D341Med (cell line): ENCODE measurements at regions not wholly inside any gene's neighbourhood (a gene's known extent, or its start where the extent isn't known, plus 50 kb on each side); places are given as distances from the start of the nearest gene placed in this dataset.

ENCODE experiments used
- DNase-seq: peaks from one replicate; pipeline ENCODE4 v3.0.0; 2012; ENCODE audit warnings: low spot score

DNA sequence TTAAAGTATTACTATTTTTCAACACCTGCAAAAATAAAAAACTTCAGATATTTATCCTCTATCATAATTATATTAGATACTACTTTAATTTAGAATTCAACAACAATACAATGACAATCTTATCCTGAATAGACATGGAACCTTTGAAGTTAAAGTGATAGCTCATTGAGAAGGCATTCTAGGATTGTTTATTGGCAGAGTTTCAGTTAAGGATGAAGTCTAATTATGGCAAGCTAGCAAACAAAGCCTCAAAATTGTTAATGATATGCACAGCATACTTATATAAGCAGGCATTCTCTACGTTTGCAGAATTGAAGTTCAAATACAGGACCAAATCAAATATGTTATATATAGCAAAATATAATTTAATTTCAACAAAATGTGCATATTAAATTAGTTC is 91.2 kb upstream of the ABI3BP start:
- no peak for DNase-seq

DNA sequence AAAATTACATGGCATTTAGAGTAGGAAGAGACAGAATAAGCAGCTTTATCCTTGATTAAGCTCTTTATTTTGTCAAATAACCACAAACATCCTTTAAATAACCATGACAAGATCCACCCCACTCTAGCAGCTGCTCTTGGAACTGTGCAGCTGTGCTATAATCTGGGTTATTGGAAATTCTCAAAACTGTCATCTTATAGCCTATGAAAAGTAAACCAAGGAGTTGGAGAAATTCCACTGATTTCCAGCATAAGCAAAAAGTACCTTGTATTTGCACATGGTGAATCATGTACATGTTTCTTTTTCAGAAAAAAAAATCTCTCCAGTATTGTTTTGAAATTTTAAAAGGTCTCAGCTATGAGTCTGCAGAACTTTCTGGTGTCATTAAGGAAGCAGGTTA is 88.8 kb upstream of the ABI3BP start:
- no peak for DNase-seq

DNA sequence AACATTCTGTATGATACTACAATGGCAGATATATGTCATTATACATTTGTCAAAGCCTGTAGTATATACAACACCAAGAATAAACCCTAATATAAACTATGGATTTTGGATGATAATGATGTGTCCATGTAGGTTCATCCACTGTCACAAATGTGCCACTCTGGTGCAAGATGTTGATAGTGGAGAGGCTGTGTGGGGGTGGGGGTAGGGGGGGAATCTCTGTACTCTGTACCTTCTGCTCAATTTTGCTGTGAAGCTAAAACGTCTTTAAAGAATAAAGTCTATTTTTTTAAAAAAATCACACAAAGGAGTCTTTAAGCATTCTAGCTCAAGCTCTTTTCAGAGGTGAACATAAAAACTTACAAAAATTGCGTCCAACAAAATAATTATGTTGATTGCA is 88.2 kb upstream of the ABI3BP start:
- DNase-seq: no peak

DNA sequence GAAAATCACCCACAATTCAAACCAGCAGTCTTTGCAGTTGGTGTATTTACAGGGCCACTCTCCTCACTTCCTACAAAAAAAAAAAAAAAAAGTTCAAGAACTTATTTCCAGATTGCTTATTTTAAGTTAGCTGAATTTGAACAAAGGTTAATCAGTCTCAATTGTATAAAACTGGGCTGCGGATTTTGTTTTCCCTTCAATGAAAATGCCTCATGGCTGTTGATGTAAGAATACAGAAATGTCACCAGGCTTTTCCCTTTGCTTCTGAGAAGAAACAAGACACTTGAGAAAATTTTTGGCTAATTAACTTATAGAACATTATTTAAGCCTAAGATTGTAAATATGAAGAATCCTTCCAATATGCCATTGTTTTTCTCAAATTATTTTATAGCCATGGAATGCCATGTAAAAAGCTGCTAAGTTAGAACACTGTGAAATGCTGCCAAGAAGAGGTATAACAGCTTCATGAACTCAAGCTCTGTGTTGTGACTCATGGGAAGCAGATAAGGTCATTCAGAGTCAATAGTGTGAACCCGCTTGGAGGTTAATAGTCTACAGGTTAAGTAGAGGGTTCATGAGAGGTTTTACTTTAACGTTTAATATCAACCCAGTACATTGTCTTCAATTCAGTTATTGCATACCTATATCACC is 84.3 kb upstream of the ABI3BP start:
- no peak for DNase-seq

DNA sequence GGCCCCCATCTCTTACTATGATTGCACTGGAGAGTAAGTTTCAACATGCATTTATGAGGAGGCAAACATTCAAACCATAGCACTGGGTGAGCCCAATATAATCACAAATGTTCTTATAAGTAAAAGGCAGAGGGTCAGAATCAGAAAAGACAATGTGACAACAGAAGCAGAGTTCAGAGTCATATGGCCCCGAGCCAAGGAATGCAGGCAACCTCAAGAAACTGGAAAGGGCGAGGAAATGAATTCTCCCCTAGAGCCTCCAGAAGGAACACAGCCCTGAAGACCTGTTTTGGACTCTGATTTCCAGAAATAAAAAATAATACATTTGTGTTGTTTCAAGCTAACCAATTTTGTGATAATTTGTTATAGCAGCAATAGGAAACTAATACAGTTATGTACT is 81.3 kb upstream of the ABI3BP start:
- DNase-seq: no peak

DNA sequence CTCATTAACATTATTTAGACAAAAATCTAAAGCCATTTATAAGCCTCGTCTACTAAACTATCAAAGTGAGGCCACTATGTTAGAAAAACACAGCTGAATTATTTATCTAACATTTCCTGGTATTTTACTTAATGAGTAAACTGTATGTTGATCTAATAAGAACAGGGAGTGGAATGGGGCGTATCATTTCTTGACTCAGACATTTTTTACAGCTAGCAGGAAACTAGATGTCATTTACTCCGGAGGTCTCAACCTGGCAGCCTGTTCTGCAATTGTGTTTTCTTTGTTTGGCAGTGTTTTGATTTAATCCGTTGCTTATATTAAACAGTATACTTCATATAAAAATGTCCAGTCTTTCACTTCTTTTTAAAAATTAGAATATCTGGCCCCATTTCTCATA is 79.1 kb upstream of the ABI3BP start:
- DNase-seq: no peak

DNA sequence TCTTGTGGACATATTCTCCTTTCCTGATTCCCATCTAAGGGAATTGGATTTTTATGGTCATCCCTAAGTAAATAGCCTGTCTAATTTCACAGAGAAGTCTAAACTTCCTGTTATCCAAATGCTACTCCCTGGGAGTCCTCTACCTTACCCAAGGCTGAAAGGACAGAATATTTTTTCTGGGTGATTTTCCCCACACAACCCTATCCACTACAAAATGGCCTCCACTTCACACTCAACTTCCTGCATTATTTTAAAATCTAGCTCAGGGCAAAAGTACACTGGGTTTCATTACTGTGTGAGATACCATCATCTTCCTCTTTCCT is 77.5 kb upstream of the ABI3BP start:
- DNase-seq: no peak

DNA sequence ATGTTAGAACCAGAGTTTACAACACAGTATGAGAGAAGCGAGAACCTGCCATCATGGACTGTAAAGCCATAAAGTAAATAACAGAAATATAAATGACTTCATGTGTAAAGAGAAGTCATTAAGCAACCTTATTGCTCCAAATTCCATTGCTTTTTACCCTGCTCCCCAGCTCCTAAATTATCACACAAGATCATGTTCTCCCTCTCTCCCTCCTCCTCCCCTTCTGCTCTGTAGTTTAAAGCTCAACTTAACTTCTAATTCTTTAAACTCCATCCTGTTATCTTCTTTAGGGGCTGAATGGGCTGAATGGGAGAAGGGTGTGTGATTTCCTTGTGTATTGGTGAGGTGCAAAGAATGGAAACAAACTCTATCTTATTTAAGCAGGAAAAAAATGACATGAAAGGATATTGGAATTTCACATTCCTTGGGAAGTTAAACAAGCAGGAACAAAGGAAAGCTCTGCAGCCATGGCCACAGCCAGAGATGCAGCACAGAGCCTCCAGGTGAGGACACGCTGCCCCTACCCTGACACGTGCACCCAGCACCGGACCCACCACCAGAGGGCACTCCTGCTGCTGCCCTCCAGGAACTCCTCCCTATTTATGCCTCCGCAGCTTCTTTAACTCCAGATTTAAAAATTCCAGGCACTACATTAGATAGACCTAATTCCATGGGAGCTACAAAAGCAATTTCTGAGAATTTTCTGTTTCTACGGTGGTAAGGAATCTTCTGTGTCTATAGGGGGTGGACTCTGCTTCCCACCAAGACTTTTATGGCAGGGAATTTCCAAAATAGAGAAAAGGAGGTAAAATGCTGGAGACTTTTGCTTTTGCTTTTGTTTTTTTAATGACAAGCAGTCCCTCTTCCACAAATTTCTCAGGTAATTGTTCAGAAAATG is 76.9 kb upstream of the ABI3BP start:
- peak; percentile 86 for DNase-seq

DNA sequence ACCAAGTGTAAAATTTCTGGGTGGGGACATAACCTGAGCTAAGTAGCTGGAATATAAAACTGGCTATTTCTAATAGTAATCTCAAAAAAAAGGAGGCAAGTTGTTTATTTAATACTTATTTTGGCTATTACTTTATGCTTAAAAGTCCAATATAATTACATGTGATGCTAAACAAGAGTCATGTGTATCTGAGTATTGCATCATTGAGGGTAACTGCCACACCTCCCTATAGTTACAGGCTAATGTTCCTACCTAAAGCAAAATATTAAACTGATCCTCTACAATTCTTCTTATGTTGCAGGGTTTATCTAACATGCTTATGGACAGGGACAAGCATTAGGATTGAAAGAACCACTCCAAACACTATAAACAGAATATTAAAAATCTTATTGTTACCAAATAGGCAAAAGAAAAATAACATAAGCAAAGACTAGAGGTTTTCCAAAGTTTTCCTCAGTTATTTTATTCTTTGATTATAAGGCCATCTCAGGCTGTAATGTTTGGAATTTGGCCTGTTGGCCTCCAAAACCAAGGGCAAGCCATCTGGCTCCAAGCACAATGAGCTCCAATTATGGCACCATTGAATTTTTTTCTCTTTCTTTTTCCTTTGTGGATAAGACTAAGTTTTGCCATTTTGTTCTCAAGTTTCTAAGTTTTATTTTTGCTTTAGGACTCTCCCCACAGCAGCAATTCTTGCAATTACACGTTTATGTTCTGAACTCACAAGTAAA is 75.8 kb upstream of the ABI3BP start:
- DNase-seq: no peak

DNA sequence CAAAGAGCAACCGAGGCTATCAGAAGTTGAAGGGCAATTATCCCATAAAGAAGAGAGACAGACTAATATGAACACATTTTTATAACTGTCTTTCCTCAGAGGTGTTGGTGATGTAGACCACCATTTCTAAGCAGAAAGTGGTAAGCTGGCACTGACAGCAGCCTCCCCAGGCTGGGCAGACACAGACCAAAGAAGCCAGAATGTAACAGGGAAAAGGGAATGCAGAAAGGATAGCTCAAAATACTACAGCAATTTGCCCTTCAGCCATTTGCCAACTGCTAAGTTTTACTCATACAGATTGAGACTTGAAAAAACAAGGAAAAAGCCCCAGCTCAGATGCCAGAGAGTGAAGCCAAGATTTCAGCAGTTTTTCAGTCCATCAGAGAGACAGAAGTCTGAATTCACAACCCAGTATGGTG is 73.5 kb upstream of the ABI3BP start:
- DNase-seq: no peak

DNA sequence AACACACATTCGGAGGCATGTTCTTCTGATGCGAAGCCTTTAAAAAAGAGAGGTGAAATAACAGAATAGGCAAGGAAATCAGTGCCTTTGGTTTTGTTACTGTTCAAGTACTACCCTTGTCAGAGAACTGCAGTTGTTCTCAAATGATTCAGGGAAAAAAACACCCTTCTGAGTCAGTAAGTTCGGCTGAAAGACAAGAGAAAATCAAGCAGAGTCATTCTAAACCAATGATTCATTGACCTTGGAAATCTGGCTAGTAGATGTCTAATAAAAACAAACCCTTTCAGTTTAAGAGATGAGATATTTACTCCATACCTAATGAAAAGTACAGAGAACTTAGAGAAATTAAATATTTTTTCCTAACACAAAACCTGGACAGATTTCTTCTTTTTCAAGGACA is 72.7 kb upstream of the ABI3BP start:
- no peak for DNase-seq

DNA sequence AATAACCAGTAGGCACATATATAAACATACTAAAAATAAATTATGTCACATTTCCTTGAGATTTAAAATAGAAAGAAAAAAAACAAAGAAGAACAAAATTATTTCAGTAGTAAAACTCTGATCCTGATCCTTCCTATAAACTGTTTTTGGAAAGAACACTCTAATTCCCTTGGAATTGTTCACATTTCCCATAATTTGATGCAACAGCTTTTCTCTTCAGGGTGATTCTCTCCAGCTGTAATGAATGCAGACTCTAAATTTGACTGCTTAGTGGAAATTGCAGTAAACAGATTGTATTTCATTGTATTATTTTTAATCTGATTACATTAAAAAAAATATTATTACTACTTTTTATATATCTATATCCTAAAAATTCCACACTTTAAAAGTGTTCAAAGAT is 70.2 kb upstream of the ABI3BP start:
- no peak for DNase-seq

DNA sequence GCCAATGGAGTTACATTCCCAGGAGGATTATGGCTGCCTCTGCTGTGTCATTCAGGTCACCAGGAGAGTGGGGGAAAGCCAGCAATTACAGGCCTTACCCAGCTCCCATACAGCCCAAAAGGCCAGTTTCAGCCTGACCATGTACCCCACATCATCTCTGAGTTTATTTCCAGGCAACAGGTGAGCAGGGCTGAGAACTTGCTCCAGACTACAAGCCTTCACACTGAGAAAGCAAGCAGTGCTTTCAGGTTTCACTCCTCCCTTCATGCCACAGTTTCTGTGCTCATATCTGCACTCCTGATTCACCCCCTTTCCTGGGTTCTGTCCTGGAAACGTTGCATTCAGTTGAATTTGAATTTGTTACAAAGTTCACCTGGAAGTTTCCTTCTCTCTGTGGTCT is 68.1 kb upstream of the ABI3BP start:
- DNase-seq: no peak

DNA sequence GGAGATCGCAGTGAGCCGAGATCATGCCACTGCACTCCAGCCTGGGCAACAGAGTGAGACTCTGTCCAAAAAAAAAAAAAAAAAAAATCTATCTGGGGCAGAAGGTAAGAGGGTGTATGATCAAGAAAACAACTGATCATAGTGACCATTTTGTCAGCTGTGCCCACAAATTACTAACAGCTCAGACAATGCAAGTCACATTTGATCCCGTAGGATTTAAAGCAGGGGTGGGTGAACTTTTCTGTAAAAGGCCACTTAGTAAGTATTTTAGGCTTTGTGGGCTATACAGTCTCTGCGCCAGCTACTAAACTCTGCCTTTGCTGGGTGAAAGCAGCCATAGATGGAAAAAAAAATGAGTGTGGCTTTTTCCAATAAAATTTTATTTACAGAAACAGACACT is 57.6 kb upstream of the ABI3BP start:
- DNase-seq: no peak

DNA sequence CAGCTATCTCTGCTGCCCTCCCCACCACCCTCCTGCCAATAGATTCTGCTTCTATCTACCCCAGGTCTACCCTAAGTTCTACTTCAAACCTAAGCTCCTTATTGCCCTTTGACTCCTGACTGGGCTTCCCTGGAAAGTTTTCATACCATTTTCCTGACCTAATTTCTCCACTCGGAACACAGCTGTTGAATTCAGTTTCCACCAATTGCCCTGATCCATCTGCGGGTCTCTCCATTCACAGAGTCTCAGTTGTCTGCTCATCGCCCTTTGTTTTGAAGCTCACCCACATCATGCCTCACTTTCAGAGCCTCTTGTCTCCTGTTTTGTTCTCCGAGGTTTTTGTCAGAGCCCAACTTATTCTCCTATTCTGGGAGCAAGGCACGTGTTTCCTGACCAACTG is 56.8 kb upstream of the ABI3BP start:
- no peak for DNase-seq

DNA sequence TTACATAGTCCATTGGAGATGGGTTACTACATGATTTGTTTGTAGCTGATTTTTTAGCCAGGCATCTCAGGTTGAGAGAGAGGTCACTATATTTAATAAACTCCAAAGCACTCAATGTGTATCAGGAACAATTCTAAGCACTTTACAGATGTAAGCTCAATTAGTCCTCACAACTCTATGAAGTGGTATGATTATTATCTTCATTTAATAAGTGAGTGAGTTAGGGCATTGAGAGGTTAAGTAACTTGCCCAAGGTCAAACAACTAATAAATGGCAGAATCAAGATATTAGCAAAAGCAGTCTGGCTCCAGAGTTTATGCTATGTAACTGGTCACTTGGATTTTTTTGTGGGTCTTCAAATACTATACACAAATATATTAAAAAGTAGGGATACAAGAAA is 56.3 kb upstream of the ABI3BP start:
- DNase-seq: no peak

DNA sequence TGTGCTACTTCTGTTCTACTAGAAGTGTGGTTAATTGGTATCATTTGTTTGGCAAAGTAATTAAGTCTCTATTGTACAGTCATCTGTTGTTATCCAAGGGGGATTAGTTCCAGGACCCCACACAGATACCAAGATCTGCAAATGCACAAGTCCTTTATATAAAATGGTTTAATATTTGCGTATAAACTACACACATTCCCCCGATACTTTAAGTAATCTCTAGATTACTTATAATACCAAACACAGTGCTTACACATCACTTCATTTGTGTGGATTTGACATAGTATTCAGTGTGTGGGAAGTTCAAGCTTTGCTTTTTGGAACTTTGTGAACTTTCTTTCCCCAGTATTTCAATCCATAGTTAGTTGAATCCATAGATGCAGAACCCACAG is 50.5 kb upstream of the ABI3BP start:
- DNase-seq: no peak

DNA sequence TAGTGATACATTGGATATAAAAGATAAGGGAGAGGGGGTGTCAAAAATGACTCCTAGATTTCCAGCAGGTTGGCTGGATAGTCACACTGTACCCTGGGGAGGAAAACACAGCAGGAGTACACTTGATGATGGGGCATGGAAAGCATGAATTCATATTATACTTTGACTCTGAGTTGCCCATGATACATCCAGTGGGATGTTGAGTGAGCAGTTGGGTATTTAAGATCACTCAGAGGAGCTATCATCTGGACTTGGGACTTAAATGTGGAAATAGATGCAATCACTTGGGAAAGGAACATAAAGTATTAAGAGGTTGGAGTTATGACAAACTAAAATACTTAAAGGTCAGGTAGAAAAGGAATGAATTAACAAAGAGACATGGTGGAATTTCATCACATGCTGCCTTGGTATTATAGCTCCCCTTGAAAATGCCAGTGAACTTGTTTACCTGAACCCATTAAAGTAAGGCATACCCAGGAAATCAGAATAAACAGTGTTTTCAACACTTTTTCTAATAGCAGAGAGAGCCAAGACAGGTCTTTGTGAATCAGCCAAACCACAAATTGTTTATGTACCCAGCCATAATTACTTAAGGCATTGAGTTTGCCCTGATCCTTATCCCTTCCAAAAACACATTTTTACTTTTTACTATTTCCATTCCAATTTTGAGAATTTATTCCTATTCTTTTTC is 49.9 kb upstream of the ABI3BP start:
- DNase-seq: no peak
